GM19023 (cell line): ENCODE measurements at regions not wholly inside any gene's neighbourhood (a gene's known extent, or its start where the extent isn't known, plus 50 kb on each side); places are given as distances from the start of the nearest gene placed in this dataset.
"Not testable (repeated sequence)": the region's sequence is repeated elsewhere in the genome, so short reads cannot be mapped to it uniquely, and the experiment has no call there.

Experiments
- ATAC-seq: cut with Tn5 transposase; IDR thresholded peaks from one replicate; pipeline ENCODE4 v1.9.1; 2021; ENCODE audit warnings: mild to moderate bottlenecking, moderate library complexity; ENCODE audit not compliant: unreplicated experiment

DNA sequence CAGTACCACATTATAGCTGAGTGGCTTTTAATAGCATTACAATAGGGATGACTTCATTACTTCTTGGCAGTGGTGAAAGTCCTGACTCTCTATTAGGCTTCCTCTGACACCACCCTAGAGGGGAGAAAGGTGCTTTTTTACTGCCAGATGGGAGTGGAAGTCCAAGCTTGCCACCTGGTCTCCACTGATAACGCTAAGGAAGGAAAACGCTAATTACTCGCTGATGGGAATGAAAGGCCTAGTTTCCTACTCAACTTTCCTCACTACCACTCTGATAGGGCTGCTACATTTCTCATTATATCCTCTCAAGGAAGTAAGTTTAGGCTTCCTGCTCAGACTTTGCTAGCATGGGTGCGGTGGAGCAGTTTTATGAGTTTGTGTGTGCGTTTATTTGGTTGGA lies 62.3 kb upstream of the PAGE3 start:
- ATAC-seq, result no peak

DNA sequence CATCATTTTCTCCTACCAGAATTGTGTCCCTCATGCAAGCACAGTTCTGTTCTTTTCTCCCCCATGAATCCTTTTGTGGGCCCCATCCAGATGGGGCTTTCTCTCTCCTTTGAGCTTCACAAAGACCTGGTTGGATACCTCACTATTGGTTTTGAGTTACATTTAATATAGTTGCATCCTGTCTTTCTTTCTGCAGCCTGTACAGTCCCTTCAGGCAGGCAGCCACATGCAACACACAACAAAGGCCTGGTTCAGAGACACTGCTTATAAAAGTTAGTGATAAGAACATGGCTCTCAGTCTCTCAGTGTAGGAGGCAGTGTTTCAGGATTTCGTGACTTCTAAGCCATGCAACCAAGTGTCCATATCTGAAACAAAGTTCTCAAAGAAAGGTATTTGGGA lies 70.6 kb upstream of the PAGE3 start:
- no peak for ATAC-seq

DNA sequence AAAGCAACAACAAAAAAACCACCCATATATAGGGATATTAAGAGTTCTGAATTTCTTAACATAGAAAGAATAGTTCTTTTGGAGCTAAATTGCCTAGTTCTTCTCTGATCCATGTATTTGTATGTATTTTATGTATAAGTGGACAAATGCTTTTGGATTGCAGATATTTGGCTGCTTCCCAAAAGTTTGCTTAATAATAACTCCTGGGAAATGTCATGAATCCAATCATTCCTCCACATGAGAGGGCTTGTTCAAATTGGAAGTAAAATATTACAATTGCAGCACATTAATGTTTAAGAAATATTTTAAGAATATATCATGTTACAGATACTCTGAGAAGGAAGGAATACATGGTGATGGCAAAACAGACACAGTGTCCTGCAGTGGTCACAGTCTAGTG lies 71.5 kb upstream of the PAGE3 start:
- no peak for ATAC-seq

DNA sequence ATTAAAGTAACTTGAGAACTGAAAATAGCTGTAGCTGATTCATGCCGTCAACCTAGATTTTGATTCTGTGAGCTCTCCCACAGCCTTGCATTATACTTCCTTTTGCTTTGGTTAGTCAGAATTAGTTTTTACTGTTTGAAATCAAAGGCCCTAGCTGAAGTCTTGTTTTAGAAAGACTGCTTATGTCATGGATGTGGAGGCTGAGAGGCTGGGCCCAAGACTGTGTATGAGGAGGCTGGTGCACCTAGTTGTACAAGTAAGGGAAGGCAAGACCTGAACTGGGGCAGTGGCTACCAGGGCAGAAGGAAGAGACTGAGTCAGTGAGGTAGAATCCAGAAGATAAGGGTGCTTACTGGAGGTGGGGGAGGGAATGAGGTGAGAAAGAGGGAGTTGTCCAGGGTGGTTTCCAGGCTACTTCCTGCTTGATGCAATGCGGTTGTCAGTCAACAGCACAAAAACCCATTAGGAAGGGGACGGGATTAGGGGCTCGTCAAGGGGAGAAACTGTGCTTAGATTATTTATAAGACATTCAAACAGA lies 76.2 kb upstream of the PAGE3 start:
- ATAC-seq, result no peak

DNA sequence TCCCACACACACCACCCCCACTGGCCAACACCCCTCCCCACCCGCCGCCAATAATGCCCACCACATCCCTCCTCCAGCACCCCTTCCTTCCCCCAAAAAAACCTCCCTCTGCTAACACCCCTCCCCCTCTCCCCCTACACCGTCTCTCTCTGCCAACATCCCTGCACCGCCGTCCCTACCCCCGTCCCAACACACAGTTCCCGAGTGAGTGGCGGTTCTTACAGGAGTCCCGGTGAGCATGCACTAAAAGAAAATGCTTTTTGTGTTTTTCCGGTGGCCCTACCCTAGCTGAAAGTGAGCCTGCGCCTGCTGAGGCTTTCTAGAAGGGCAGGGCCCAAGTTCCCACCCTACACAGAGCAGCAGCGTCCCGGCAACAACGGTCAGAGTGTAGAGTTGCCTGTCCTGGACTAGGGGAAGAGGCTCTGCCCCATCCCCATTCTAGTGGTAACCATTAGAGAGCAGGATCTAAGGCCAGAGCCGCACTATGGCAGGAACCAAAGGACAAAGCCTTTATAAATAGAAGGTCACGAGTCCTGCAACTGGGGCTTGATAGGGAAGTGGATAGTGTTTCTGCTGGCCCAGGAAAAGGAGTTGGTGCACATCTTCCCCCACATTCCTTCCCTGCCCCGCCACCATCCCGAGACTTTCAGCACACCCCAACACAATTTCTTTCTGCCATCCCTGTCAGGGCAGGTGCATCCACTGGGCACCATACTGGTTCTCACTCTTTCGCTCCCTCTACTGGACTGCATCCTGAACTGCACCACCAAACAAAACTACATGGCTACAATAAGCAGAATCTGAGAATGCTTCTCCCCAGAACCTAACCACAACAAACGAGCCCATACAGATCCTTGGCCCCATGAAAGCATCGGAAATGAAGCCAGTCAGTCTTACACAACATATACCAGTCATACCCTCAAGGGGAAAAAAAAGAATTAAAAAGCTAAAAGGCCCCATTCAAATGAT lies 78.1 kb upstream of the PAGE3 start:
- peak; percentile 92 for ATAC-seq

DNA sequence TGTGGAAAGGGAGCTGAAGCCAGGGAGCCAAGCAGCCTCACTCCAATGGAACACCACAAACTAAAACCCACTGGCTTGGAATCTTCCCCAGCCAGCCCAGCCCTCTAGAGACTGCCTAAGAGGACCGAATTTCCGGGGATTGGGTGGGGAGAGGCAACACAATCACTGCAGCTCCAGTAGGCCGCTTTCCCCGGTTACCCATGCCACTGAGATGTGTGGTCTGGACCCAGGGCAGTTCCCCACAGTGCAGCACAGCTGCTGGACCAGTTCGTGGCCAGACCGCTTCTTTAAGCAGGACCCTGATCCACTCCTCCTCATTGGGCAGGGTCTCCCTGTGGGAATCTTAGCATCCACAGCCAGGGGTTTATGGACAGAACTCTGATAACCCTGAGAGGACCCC lies 91.9 kb upstream of the PAGE3 start:
- no peak for ATAC-seq

DNA sequence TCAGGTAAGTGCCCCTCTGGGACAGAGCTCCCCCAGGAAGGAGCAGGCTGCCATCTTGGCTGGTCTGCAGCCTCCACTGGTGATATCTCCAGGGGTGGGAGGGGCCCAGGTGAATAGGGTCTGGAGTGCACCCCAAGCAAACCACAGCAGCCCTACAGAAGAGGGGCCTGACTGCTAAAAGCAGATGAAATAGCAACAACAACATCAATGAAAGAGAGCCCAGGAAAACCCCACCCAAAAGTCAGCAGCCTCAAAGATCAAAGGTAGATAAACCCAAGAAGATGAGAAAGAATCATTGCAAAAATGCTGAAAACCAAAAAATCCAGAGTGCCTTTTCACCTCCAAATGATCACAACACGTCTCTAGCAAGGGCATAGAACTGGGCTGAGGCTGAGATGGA lies 92.5 kb upstream of the PAGE3 start:
- ATAC-seq, result no peak

DNA sequence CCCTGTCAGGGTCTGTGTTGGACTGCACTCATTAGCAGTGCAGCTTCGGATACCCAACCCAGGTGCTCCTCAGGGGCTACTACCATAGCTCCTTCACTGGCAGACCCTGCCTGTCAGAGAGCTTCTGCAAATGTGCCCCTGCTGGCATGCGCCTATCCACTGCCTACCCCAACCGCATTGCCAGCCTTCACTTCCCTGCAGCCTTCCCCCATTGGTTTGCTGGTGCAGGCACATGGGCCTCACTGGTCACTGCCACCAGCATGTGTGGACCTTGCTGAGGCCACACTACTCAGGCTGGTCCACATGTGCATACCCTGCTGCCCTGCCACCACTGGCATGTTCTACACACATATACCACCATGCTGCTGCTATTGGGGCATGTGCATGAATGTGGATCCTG lies 72.5 kb upstream of the MAGEH1 start:
- ATAC-seq, result no peak

DNA sequence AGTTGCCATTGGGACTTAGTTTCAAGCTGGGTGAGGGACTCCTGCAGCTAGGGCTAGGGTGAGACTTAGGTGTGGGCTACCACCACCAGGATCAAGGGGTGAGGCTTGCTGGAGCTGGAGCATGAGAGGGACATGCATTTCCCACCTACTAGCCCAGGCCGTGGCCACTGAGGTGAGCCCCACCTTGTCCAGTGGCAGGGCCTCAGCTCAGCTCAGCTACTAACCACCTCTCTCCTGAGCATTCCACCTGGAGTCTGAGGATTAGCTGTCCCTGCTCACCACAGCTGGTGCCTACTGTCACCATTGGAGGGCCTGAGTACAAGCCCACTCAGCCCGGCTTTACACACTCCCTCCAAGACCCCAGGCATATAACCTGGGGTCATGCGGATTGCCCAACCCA lies 62.6 kb upstream of the MAGEH1 start:
- no peak for ATAC-seq

DNA sequence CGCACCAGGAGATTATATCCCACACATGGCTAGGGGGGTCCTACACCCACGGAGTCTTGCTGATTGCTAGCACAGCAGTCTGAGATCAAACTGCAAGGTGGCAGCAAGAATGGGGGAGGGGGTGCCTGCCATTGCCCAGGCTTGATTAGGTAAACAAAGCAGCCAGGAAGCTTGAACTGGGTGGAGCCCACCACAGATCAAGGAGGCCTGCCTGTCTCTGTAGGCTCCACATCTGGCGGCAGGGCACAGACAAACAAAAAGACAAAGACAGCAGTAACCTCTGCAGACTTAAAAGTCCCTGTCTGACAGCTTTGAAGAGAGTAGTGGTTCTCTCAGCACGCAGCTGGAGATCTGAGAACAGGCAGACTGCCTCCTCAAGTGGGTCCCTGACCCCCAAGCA lies 55.1 kb upstream of the MAGEH1 start:
- ATAC-seq, result not testable (repeated sequence)
